ENCODE measurements at regions not wholly inside any gene's neighbourhood (a gene's known extent, or its start where the extent isn't known, plus 50 kb on each side); places are given as distances from the start of the nearest gene placed in this dataset.

DNA sequence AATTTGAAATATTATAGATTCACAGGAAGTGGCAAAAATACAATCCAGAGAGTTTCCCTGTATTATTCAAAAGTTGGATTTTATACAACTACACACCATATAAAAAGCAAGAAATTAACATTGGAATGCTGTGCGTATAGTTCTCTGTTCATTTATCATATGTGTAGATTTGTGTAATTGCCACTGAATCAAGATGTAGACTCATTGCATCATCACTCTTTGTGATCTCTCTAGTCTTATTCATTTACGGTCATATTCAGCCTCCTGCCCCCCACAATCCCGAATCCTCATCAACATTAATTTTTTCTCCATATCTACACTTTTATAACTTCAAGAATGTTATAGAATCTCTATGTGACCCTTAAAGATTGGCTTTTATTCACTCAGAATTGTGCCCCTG, 390.6 kb upstream of the B3GAT1 start:
- no peaks in the 10 kb centered on the region for H3K4me1 ChIP-seq (ENCODE audit: control insufficient read depth, insufficient read depth, low read length)
- no peak overlapping the region for H3K27ac ChIP-seq (ENCODE audit: low read length)
- peaks cover 0 to 4% of the 10 kb centered on the region in 2 donors for H3K27me3 ChIP-seq (ENCODE audit: control insufficient read depth in 1 of 2, insufficient read depth in 2 of 2, low read length in 2 of 2)
- no peak overlapping the region for H3K4me3 ChIP-seq (ENCODE audit: low read length in 2 of 2)
- H3K36me3 ChIP-seq (ENCODE audit: control insufficient read depth in 2 of 2, insufficient read depth in 2 of 2, low read length in 2 of 2): no peaks in the 10 kb centered on the region
- no peaks in the 10 kb centered on the region for H3K9me3 ChIP-seq (ENCODE audit: control insufficient read depth in 2 of 2, low read length in 2 of 2)
- H3K9ac ChIP-seq (ENCODE audit: low read length in 2 of 2): no peak overlapping the region

DNA sequence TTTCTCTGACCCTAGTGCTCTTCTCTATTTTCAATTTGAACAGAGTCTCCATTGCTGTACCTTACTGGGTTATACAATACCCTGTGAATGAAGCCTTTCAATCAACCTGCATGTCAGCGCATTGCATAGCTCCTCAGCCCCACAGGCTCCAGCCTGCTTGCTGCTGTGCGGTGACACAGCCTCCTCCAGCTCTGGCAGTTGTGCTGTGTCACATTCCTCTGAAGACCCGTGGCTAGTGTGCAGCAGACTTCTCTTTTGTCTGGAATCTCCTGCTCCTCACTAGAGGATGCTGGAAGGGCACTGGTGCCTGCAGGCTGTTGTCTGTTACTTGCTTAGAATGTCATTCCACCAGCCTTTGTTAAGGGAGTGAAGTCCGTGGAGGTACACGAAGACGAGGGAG, 390.1 kb upstream of the B3GAT1 start:
- peaks cover 0 to 4% of the 10 kb centered on the region in 2 donors for H3K27me3 ChIP-seq (ENCODE audit: control insufficient read depth in 1 of 2, insufficient read depth in 2 of 2, low read length in 2 of 2)
- no peak overlapping the region for H3K4me3 ChIP-seq (ENCODE audit: low read length in 2 of 2)
- no peaks in the 10 kb centered on the region for H3K4me1 ChIP-seq (ENCODE audit: control insufficient read depth, insufficient read depth, low read length)
- no peak overlapping the region for H3K9ac ChIP-seq (ENCODE audit: low read length in 2 of 2)
- H3K27ac ChIP-seq (ENCODE audit: low read length): no peak overlapping the region
- H3K36me3 ChIP-seq (ENCODE audit: control insufficient read depth in 2 of 2, insufficient read depth in 2 of 2, low read length in 2 of 2): no peaks in the 10 kb centered on the region
- no peaks in the 10 kb centered on the region for H3K9me3 ChIP-seq (ENCODE audit: control insufficient read depth in 2 of 2, low read length in 2 of 2)

DNA sequence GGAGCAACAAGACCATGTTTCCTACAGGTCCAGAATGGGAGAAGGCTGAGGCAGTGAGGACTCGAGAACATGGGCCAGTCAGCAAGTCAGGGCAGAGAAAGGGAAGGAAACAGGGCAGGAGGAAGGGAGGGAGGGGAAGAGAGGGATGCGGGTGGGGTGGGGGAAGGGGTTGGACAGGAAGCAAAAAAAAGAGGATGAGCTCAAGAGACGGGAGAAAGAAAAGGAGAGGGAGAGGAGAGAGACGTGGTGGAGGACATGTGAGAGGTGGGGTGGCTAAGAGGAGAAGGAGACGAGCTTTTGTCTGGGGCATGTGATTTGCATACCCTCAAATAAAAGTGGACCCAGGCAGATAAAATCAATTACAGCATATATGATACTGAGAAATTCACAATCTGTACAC, 389.5 kb upstream of the B3GAT1 start:
- Histone ChIP-seq H3K27ac (ENCODE audit: low read length) (no peak overlapping the region), H3K9me3 (ENCODE audit: control insufficient read depth in 2 of 2, low read length in 2 of 2) (no peaks in the 10 kb centered on the region), H3K9ac (ENCODE audit: low read length in 2 of 2) (no peak overlapping the region), H3K36me3 (ENCODE audit: control insufficient read depth in 2 of 2, insufficient read depth in 2 of 2, low read length in 2 of 2) (no peaks in the 10 kb centered on the region), H3K4me3 (ENCODE audit: low read length in 2 of 2) (no peak overlapping the region), H3K4me1 (ENCODE audit: control insufficient read depth, insufficient read depth, low read length) (no peaks in the 10 kb centered on the region), H3K27me3 (ENCODE audit: control insufficient read depth in 1 of 2, insufficient read depth in 2 of 2, low read length in 2 of 2) (peaks cover under 1 to 6% of the 10 kb centered on the region in 2 donors)

DNA sequence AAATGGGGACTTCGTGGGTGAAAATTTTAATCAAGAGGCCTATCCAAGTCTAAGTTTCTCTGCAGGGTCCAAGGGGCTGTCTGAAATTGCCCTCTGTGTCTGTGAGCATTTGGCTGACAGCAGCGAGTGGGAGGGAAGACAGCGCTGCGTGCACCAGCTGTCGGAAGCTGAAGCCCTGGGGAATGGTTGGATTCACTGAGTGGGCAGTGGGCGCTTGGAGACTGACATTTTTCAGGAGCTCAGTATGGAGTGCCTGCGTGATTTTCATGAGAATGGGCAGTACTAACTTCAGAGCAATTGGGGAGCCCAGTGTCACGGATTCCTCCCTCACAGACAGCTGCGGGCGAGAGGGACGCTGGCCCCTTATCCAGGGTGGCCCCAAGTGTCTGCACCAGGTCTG, 388.8 kb upstream of the B3GAT1 start:
- H3K4me1 ChIP-seq (ENCODE audit: control insufficient read depth, insufficient read depth, low read length): no peaks in the 10 kb centered on the region
- H3K27ac ChIP-seq (ENCODE audit: low read length): no peak overlapping the region
- no peaks in the 10 kb centered on the region for H3K9me3 ChIP-seq (ENCODE audit: control insufficient read depth in 2 of 2, low read length in 2 of 2)
- H3K9ac ChIP-seq (ENCODE audit: low read length in 2 of 2): no peak overlapping the region
- no peak overlapping the region for H3K4me3 ChIP-seq (ENCODE audit: low read length in 2 of 2)
- H3K27me3 ChIP-seq (ENCODE audit: control insufficient read depth in 1 of 2, insufficient read depth in 2 of 2, low read length in 2 of 2): peaks cover 3 to 5% of the 10 kb centered on the region in 2 donors
- no peaks in the 10 kb centered on the region for H3K36me3 ChIP-seq (ENCODE audit: control insufficient read depth in 2 of 2, insufficient read depth in 2 of 2, low read length in 2 of 2)

DNA sequence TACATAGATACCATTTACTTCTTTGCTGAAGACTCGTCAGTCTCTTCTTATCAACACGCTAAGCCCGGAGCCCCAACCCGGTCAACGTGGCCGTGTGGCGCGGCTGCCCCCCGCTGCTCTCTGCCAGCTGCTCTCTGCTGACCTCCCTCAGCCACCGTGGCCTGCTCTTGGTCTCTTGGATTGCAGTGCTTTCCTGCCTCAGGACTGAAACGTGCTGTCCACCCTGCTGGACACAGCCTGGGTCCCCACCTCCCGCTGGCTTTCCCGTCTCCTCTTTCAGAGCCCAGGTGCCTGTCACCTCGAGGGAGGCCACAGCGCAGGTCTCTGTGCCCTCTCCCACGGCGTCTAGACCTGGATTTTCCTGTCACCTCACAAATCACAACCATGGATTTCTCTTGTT, 388.1 kb upstream of the B3GAT1 start:
- H3K36me3 ChIP-seq (ENCODE audit: control insufficient read depth in 2 of 2, insufficient read depth in 2 of 2, low read length in 2 of 2): no peaks in the 10 kb centered on the region
- peaks cover 3 to 6% of the 10 kb centered on the region in 2 donors for H3K27me3 ChIP-seq (ENCODE audit: control insufficient read depth in 1 of 2, insufficient read depth in 2 of 2, low read length in 2 of 2)
- no peak overlapping the region for H3K27ac ChIP-seq (ENCODE audit: low read length)
- no peak overlapping the region for H3K4me3 ChIP-seq (ENCODE audit: low read length in 2 of 2)
- no peaks in the 10 kb centered on the region for H3K4me1 ChIP-seq (ENCODE audit: control insufficient read depth, insufficient read depth, low read length)
- H3K9ac ChIP-seq (ENCODE audit: low read length in 2 of 2): no peak overlapping the region
- H3K9me3 ChIP-seq (ENCODE audit: control insufficient read depth in 2 of 2, low read length in 2 of 2): no peaks in the 10 kb centered on the region

DNA sequence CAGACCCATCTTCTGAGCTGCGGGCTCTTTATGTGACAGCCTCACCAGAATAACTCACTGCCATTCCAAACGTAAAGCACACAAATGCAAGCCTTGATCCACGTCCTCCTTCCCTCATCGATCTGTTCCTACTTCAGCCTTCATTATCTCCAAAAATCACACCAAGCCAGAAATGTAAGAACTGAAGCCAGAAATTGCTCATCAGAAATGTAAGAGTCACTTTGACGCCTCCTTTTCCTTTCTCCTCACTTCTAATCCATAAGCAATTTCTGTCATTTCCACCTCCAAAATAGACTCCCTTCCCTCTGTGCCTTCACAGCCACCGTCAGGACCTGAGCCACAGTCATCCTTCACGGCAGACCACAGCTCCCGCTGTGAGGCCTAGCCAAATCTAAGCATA, 387.3 kb upstream of the B3GAT1 start:
- Histone ChIP-seq H3K4me1 (ENCODE audit: control insufficient read depth, insufficient read depth, low read length) (no peaks in the 10 kb centered on the region), H3K36me3 (ENCODE audit: control insufficient read depth in 2 of 2, insufficient read depth in 2 of 2, low read length in 2 of 2) (no peaks in the 10 kb centered on the region), H3K27me3 (ENCODE audit: control insufficient read depth in 1 of 2, insufficient read depth in 2 of 2, low read length in 2 of 2) (peaks cover 3 to 8% of the 10 kb centered on the region in 2 donors), H3K9ac (ENCODE audit: low read length in 2 of 2) (no peak overlapping the region), H3K27ac (ENCODE audit: low read length) (no peak overlapping the region), H3K9me3 (ENCODE audit: control insufficient read depth in 2 of 2, low read length in 2 of 2) (no peaks in the 10 kb centered on the region), H3K4me3 (ENCODE audit: low read length in 2 of 2) (no peak overlapping the region)

DNA sequence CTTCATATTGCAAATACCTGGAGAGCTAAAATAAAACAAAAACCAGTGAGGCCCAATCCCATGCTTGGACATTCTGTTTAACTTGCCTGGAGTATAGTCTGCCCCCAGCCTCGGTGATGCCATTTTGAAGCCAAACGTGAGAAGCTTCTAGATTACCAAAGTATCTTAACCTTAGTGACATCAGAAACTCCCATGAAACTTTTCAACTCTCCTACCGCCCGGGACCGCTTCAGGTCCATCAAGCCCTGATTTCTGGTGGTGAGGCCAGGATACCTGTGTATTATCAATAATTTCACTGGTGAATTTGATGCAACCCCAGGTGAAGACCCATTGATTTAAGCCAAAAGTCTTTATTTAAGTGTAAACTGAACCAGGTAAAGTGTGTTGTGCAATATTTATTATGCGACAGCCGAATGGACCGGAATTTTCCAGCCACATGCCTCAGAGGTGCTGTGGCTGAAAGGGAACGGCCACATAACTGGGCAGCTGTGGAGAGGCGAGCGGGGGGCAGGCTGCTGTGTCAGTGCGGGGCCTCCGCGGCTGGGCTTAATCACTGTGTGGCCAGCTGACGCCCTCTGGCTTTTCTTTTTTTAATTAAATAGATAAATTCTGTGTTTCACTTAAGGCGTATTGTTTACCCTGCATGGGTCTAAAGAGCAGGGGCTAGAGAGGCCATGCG, 385.5 kb upstream of the B3GAT1 start:
- no peaks in the 10 kb centered on the region for H3K4me1 ChIP-seq (ENCODE audit: control insufficient read depth, insufficient read depth, low read length)
- H3K9me3 ChIP-seq (ENCODE audit: control insufficient read depth in 2 of 2, low read length in 2 of 2): no peaks in the 10 kb centered on the region
- H3K4me3 ChIP-seq (ENCODE audit: low read length in 2 of 2): no peak overlapping the region
- no peak overlapping the region for H3K9ac ChIP-seq (ENCODE audit: low read length in 2 of 2)
- no peaks in the 10 kb centered on the region for H3K36me3 ChIP-seq (ENCODE audit: control insufficient read depth in 2 of 2, insufficient read depth in 2 of 2, low read length in 2 of 2)
- H3K27ac ChIP-seq (ENCODE audit: low read length): no peak overlapping the region
- peaks cover 6 to 10% of the 10 kb centered on the region in 2 donors for H3K27me3 ChIP-seq (ENCODE audit: control insufficient read depth in 1 of 2, insufficient read depth in 2 of 2, low read length in 2 of 2)

DNA sequence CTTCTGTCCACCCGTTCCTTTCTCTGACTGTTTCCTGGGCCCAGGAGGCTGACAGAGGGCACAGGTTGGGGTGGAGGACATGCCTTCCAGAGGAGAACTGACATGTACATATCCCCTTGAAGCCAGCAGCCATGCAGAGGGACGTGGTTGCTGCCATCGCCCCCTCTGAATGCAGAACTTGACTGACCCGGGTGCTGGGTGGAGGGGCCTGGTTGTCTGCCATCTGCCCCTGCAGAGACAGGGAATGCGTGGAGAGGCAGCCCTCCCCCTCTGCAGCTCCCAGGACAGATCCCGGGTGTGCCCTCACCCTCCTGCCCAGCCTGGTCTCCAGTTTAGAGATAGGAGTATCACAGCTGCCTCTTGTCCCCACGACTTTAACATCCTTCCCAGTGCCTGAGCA, 383.0 kb upstream of the B3GAT1 start:
- no peak overlapping the region for H3K4me3 ChIP-seq (ENCODE audit: low read length in 2 of 2)

DNA sequence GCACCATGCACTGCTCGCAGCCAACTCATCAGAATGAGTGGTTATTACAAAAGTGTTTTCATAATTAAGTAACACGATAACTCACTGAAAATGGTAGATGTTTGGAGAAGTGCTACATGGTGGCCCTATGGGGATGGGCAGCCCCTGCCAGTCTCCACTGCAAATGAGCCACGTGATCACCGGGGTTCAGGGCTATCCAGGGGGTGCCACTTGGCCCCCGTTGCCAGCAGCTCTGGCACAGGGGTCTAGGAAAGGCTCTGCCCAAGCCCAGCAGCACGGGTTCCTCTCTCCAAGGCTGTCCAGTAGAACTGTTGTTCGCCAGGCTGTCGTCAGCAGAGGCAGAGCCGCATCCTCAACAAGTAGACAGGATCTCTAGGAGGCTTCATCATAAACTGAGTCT, 382.1 kb upstream of the B3GAT1 start:
- Histone ChIP-seq H3K36me3 (ENCODE audit: control insufficient read depth in 2 of 2, insufficient read depth in 2 of 2, low read length in 2 of 2) (no peaks in the 10 kb centered on the region), H3K27ac (ENCODE audit: low read length) (no peak overlapping the region), H3K27me3 (ENCODE audit: control insufficient read depth in 1 of 2, insufficient read depth in 2 of 2, low read length in 2 of 2) (peaks cover 6 to 8% of the 10 kb centered on the region in 2 donors), H3K9me3 (ENCODE audit: control insufficient read depth in 2 of 2, low read length in 2 of 2) (no peaks in the 10 kb centered on the region), H3K9ac (ENCODE audit: low read length in 2 of 2) (no peak overlapping the region), H3K4me1 (ENCODE audit: control insufficient read depth, insufficient read depth, low read length) (no peaks in the 10 kb centered on the region), H3K4me3 (ENCODE audit: low read length in 2 of 2) (no peak overlapping the region)

More for the DNA sequence above, 383.0 kb upstream of the B3GAT1 start:
- Histone ChIP-seq H3K27me3 (ENCODE audit: control insufficient read depth in 1 of 2, insufficient read depth in 2 of 2, low read length in 2 of 2) (peaks cover 6 to 8% of the 10 kb centered on the region in 2 donors), H3K27ac (ENCODE audit: low read length) (no peak overlapping the region), H3K36me3 (ENCODE audit: control insufficient read depth in 2 of 2, insufficient read depth in 2 of 2, low read length in 2 of 2) (no peaks in the 10 kb centered on the region), H3K4me1 (ENCODE audit: control insufficient read depth, insufficient read depth, low read length) (no peaks in the 10 kb centered on the region), H3K9ac (ENCODE audit: low read length in 2 of 2) (no peak overlapping the region), H3K9me3 (ENCODE audit: control insufficient read depth in 2 of 2, low read length in 2 of 2) (no peaks in the 10 kb centered on the region)

DNA sequence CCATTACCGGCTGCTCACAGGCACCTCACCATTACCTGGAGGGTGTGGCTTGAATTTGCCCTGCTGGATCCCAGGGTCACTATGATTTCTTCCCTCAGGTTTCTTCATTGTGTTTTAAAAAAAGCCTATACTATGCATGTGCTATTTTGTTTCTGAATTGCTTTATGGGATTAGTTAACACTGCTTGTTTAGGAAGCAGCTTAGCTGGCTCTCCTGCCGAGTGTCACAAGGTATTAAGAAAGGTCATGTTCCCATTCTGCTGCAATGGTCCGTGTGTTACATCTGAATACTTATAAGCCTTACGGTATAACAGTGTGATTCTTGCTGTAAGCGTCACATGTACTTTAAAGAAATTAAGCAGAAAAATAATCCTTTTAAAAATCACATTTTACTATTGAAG, 380.6 kb upstream of the B3GAT1 start:
- no peaks in the 10 kb centered on the region for H3K36me3 ChIP-seq (ENCODE audit: control insufficient read depth in 2 of 2, insufficient read depth in 2 of 2, low read length in 2 of 2)
- H3K27ac ChIP-seq (ENCODE audit: low read length): no peak overlapping the region
- H3K9me3 ChIP-seq (ENCODE audit: control insufficient read depth in 2 of 2, low read length in 2 of 2): no peaks in the 10 kb centered on the region
- H3K4me3 ChIP-seq (ENCODE audit: low read length in 2 of 2): no peak overlapping the region
- no peaks in the 10 kb centered on the region for H3K4me1 ChIP-seq (ENCODE audit: control insufficient read depth, insufficient read depth, low read length)
- peaks cover 6 to 8% of the 10 kb centered on the region in 2 donors for H3K27me3 ChIP-seq (ENCODE audit: control insufficient read depth in 1 of 2, insufficient read depth in 2 of 2, low read length in 2 of 2)
- no peak overlapping the region for H3K9ac ChIP-seq (ENCODE audit: low read length in 2 of 2)

DNA sequence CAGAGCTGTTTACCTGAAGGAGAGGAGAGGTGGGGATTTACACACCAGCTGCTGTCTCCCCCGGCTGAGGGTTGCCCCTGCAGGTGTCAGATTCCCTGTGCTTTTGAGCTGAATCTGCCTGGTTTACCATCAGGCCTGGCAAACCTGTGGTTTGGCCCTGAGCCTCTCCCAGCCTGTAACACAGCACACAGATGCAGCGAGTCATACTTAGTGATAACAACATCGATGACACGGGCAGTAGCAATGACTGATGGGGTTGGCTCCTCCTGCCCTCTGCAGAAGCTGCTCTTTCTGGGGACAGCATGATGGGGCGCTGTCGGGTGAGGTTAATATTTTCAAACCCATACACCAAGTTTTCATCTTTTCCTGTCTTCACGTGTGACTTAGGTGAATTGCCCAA, 380.0 kb upstream of the B3GAT1 start:
- no peaks in the 10 kb centered on the region for H3K9me3 ChIP-seq (ENCODE audit: control insufficient read depth in 2 of 2, low read length in 2 of 2)
- no peaks in the 10 kb centered on the region for H3K36me3 ChIP-seq (ENCODE audit: control insufficient read depth in 2 of 2, insufficient read depth in 2 of 2, low read length in 2 of 2)
- H3K4me3 ChIP-seq (ENCODE audit: low read length in 2 of 2): no peak overlapping the region
- H3K4me1 ChIP-seq (ENCODE audit: control insufficient read depth, insufficient read depth, low read length): no peaks in the 10 kb centered on the region
- H3K9ac ChIP-seq (ENCODE audit: low read length in 2 of 2): no peak overlapping the region
- H3K27ac ChIP-seq (ENCODE audit: low read length): no peak overlapping the region
- peaks cover 6 to 8% of the 10 kb centered on the region in 2 donors for H3K27me3 ChIP-seq (ENCODE audit: control insufficient read depth in 1 of 2, insufficient read depth in 2 of 2, low read length in 2 of 2)

Measured in stomach smooth muscle (tissue), 2 donors.